H1 (cell line): ENCODE measurements at regions not wholly inside any gene's neighbourhood (a gene's known extent, or its start where the extent isn't known, plus 50 kb on each side); places are given as distances from the start of the nearest gene placed in this dataset.
"Not testable (repeated sequence)": the region's sequence is repeated elsewhere in the genome, so short reads cannot be mapped to it uniquely, and the experiment has no call there.

Experiments used
- CTCF ChIA-PET: fragments of 300-600 bp; sonication (Branson Sonifier 250); formaldehyde crosslinking; loops from one replicate; lab custom pipeline; 2021; ENCODE audit not compliant: partially characterized antibody; lab: Charles Lee
- POLR2A ChIA-PET: fragments of 300-600 bp; sonication (Branson Sonifier 250); formaldehyde crosslinking; loops from one replicate; lab custom pipeline; 2021; ENCODE audit warnings: inconsistent platforms; ENCODE audit not compliant: partially characterized antibody; lab: Charles Lee
- DNase-seq, 2 experiments: peaks; one replicate each; pipeline versions ENCODE4 v3.0.0 to v3.0.0-alpha.2; 2010 to 2022; ENCODE audit warnings: low spot score in 2 of 2, low read depth in 1 of 2, mixed read lengths in 1 of 2
- FAIRE-seq: peaks from 2 replicates; lab custom pipeline; 2011; peaks lifted over from hg19 to GRCh38; lab: Jason Lieb, UNC
- H2AFZ ChIP-seq: 2 replicates; pipeline ENCODE4 v1.8.1; 2012; ENCODE audit warnings: low read length, inconsistent platforms
- H2AK5ac ChIP-seq: 2 replicates; pipeline ENCODE4 v1.6.1; 2013; ENCODE audit warnings: low read depth, low read length
- H2BK120ac ChIP-seq: replicated peaks from 2 replicates; pipeline ENCODE3; 2013; ENCODE audit warnings: low read depth, low read length, inconsistent platforms
- H2BK12ac ChIP-seq: 2 replicates; pipeline ENCODE4 v1.6.1; 2013; ENCODE audit warnings: low read depth, low read length
- H2BK15ac ChIP-seq: 2 replicates; pipeline ENCODE4 v1.6.1; 2013; ENCODE audit warnings: low read length
- H2BK20ac ChIP-seq: 2 replicates; pipeline ENCODE4 v1.6.1; 2013; ENCODE audit warnings: low read length
- H2BK5ac ChIP-seq: 2 replicates; pipeline ENCODE4 v1.6.1; 2013; ENCODE audit warnings: low read depth, low read length
- H3K14ac ChIP-seq: 2 replicates; pipeline ENCODE4 v1.6.1; 2013; ENCODE audit warnings: inconsistent platforms; ENCODE audit not compliant: insufficient read length
- H3K18ac ChIP-seq: 2 replicates; pipeline ENCODE4 v1.6.1; 2013; ENCODE audit warnings: low read length; ENCODE audit errors: extremely low read depth
- H3K23ac ChIP-seq: 2 replicates; pipeline ENCODE4 v1.6.1; 2013; ENCODE audit warnings: inconsistent platforms; ENCODE audit not compliant: insufficient read length
- H3K23me2 ChIP-seq: 2 replicates; pipeline ENCODE4 v1.6.1; 2013; ENCODE audit warnings: low read depth, low read length
- H3K27ac ChIP-seq: 2 replicates; pipeline ENCODE4 v1.6.1; 2011; ENCODE audit warnings: low read depth, low read length, inconsistent platforms
- H3K27me3 ChIP-seq, 4 experiments: replicated peaks in 1 of 4; 1 replicate in 1 of 4; 2 replicates in 3 of 4; pipeline versions ENCODE4 v1.6.1 to v1.8.1; 2011 to 2013; ENCODE audit warnings: low read length in 3 of 4, mild to moderate bottlenecking in 3 of 4, inconsistent platforms in 2 of 4, mixed read lengths in 2 of 4, moderate library complexity in 1 of 4; ENCODE audit not compliant: control insufficient read depth in 3 of 4, insufficient read depth in 3 of 4; ENCODE audit errors: extremely low read depth in 1 of 4
- H3K36me3 ChIP-seq, 4 experiments: 2 replicates each; pipeline versions ENCODE4 v1.6.1 to v1.8.1; 2011 to 2013; ENCODE audit warnings: mild to moderate bottlenecking in 4 of 4, low read length in 3 of 4, moderate library complexity in 2 of 4, control low read depth in 1 of 4, inconsistent platforms in 1 of 4; ENCODE audit not compliant: insufficient read depth in 4 of 4, control insufficient read depth in 2 of 4
- H3K4ac ChIP-seq: replicated peaks from 2 replicates; pipeline ENCODE3; 2013; ENCODE audit warnings: low read length, low read depth, mixed read lengths, inconsistent platforms; ENCODE audit not compliant: insufficient read length
- H3K4me1 ChIP-seq, 4 experiments: replicated peaks in 1 of 4; 1 replicate in 1 of 4; 2 replicates in 3 of 4; pipeline versions ENCODE4 v1.6.1 to v1.8.1; 2011 to 2013; ENCODE audit warnings: low read length in 3 of 4, inconsistent platforms in 2 of 4, mixed read lengths in 1 of 4; ENCODE audit not compliant: insufficient read depth in 4 of 4, control insufficient read depth in 3 of 4
- H3K4me2 ChIP-seq, 2 experiments: 2 replicates each; pipeline versions ENCODE4 v1.6.1 to v1.8.1; 2011 to 2013; ENCODE audit warnings: low read depth in 2 of 2, low read length in 2 of 2, control low read depth in 1 of 2, inconsistent platforms in 1 of 2, mild to moderate bottlenecking in 1 of 2; ENCODE audit not compliant: insufficient read depth in 1 of 2
- H3K4me3 ChIP-seq, 4 experiments: fragments of 200-600, 300-600 bp in 1 of 4; sonication (generic), shearing (Covaris generic), sonication (Bioruptor Twin) in 1 of 4; 2 replicates each; pipeline versions ENCODE4 v1.5.1 to v1.8.1; 2011 to 2016; ENCODE audit warnings: low read length in 4 of 4, low read depth in 3 of 4, control low read depth in 2 of 4, inconsistent platforms in 2 of 4, mild to moderate bottlenecking in 2 of 4, mixed read lengths in 1 of 4, moderate library complexity in 1 of 4; ENCODE audit not compliant: insufficient read depth in 2 of 4; ENCODE audit errors: extremely low read depth in 1 of 4
- H3K56ac ChIP-seq: replicated peaks from 2 replicates; pipeline ENCODE3; 2013; ENCODE audit warnings: low read depth, mild to moderate bottlenecking, mixed read lengths, low read length, inconsistent platforms; ENCODE audit not compliant: insufficient read length
- H3K79me1 ChIP-seq: 2 replicates; pipeline ENCODE4 v1.6.1; 2013; ENCODE audit warnings: low read depth, low read length, control low read depth
- H3K79me2 ChIP-seq, 2 experiments: 2 replicates each; pipeline versions ENCODE4 v1.6.1 to v1.8.1; 2012 to 2013; ENCODE audit warnings: low read length in 2 of 2, mild to moderate bottlenecking in 2 of 2, inconsistent platforms in 1 of 2; ENCODE audit not compliant: insufficient read depth in 2 of 2, control insufficient read depth in 1 of 2
- H3K9ac ChIP-seq, 4 experiments: replicated peaks in 1 of 4; 1 replicate in 1 of 4; 2 replicates in 3 of 4; pipeline versions ENCODE4 v1.6.1 to v1.8.1; 2011 to 2013; ENCODE audit warnings: low read depth in 3 of 4, low read length in 3 of 4, control low read depth in 2 of 4, mild to moderate bottlenecking in 2 of 4, moderate library complexity in 2 of 4, inconsistent platforms in 1 of 4; ENCODE audit errors: extremely low read depth in 1 of 4
- H3K9me3 ChIP-seq, 2 experiments: 2 replicates each; pipeline versions ENCODE4 v1.6.1 to v1.8.1; 2012 to 2013; ENCODE audit warnings: mild to moderate bottlenecking in 2 of 2, moderate library complexity in 2 of 2, control low read depth in 1 of 2, inconsistent platforms in 1 of 2, low read depth in 1 of 2, low read length in 1 of 2, mixed read lengths in 1 of 2; ENCODE audit not compliant: insufficient read depth in 2 of 2
- H4K20me1 ChIP-seq, 2 experiments: replicated peaks in 1 of 2; 2 replicates each; pipeline versions ENCODE3 to v1.8.1; 2011 to 2013; ENCODE audit warnings: inconsistent platforms in 2 of 2, low read length in 2 of 2, mild to moderate bottlenecking in 1 of 2; ENCODE audit not compliant: insufficient read depth in 2 of 2, control insufficient read depth in 1 of 2
- H4K5ac ChIP-seq: 2 replicates; pipeline ENCODE4 v1.6.1; 2013; ENCODE audit warnings: low read length, low read depth, mixed read lengths, inconsistent platforms; ENCODE audit not compliant: insufficient read length
- H4K8ac ChIP-seq: 2 replicates; pipeline ENCODE4 v1.8.0; 2013; ENCODE audit warnings: mild to moderate bottlenecking, moderate library complexity, low read length, inconsistent platforms; ENCODE audit not compliant: insufficient read depth; ENCODE audit errors: extremely low read depth
- H4K91ac ChIP-seq: replicated peaks from 2 replicates; pipeline ENCODE3; 2013; ENCODE audit warnings: low read length, mixed read lengths, inconsistent platforms; ENCODE audit not compliant: insufficient read length
- WGBS, 2 experiments: shearing (Covaris generic) in 1 of 2; methylation state at CpG; one replicate each; pipeline versions ENCODE4 v1.1.6 to v1.1.7; 2013 to 2015; ENCODE audit warnings: low lambda C conversion rate in 2 of 2, mixed read lengths in 2 of 2, inconsistent platforms in 1 of 2, low coverage in 1 of 2, missing lambda C conversion rate in 1 of 2; ENCODE audit not compliant: insufficient replicate concordance in 2 of 2, insufficient coverage in 1 of 2, insufficient read length in 1 of 2; ENCODE audit errors: extremely low coverage in 1 of 2, missing lambda C conversion rate in 1 of 2; 5-methylcytosine and 5-hydroxymethylcytosine counted together

GRCh38 chr9:33705440-33705839, 89.9 kb upstream of the PRSS3 start:
- H3K56ac ChIP-seq, H4K20me1 ChIP-seq, H2AK5ac ChIP-seq, H3K23me2 ChIP-seq, H3K9ac ChIP-seq, DNase-seq, H2BK12ac ChIP-seq, H3K23ac ChIP-seq, H4K91ac ChIP-seq, H3K4me3 ChIP-seq, H3K27ac ChIP-seq, H3K27me3 ChIP-seq, H3K4me1 ChIP-seq, H3K79me1 ChIP-seq, H2BK15ac ChIP-seq, H2BK20ac ChIP-seq, H2BK120ac ChIP-seq, H3K14ac ChIP-seq, H3K4me2 ChIP-seq, H3K79me2 ChIP-seq, H3K18ac ChIP-seq, H2BK5ac ChIP-seq, H3K9me3 ChIP-seq, H2AFZ ChIP-seq, H3K36me3 ChIP-seq, H4K8ac ChIP-seq, H3K4ac ChIP-seq, FAIRE-seq, H4K5ac ChIP-seq: not testable (repeated sequence)
- 69% methylated on average over 2 of the region's 2 CpGs; no CpG with 5 or more reads in 1 of the 2 experiments for WGBS, 2 experiments
- CTCF ChIA-PET = interaction anchor here (7.4 kb wide), 1 partner anchor 15 kb away, joined by 50 read pairs; no protein-coding TSS in a partner anchor
- POLR2A ChIA-PET = interaction anchor here (1.4 kb wide), 1 partner anchor 181 kb away, joined by 3 read pairs; the partner anchor contains the start of gene ANKRD18B
